ENCODE measurements at regions not wholly inside any gene's neighbourhood (a gene's known extent, or its start where the extent isn't known, plus 50 kb on each side); places are given as distances from the start of the nearest gene placed in this dataset.
A peak's percentile ranks its signal among the peaks of the same experiment; 100 is the strongest.

- TF ChIP-seq CTCF (IDR thresholded peaks at IDR 0.05) (no peak), EP300 (IDR thresholded peaks at IDR 0.05; ENCODE audit: low read depth) (no peak), POLR2A (IDR thresholded peaks at IDR 0.05) (no peak), POLR2AphosphoS5 (IDR thresholded peaks at IDR 0.05) (peak in 1 of 3 donors; percentile 36)
Measured at GRCh38 chr6:108755257-108756240, 92.7 kb upstream of the ARMC2 start.

Measured in transverse colon (tissue), 4 donors.